Ishikawa (cell line): ENCODE measurements at regions not wholly inside any gene's neighbourhood (a gene's known extent, or its start where the extent isn't known, plus 50 kb on each side); places are given as distances from the start of the nearest gene placed in this dataset.

ENCODE experiments used
- CEBPB ChIP-seq: IDR thresholded peaks from 2 replicates; pipeline ENCODE4 v1.6.1; 2012
- CREB1 ChIP-seq: IDR thresholded peaks from 2 replicates; pipeline ENCODE4 v1.6.1; 2012; ENCODE audit warnings: low read depth
- EGR1 ChIP-seq: IDR thresholded peaks from 2 replicates; pipeline ENCODE4 v1.6.1; 2012
- EP300 ChIP-seq: IDR thresholded peaks from 2 replicates; pipeline ENCODE4 v1.6.1; 2012; ENCODE audit warnings: borderline replicate concordance
- FOXM1 ChIP-seq: IDR thresholded peaks from 2 replicates; pipeline ENCODE4 v1.6.1; 2012; ENCODE audit warnings: low read depth, borderline replicate concordance
- NFIC ChIP-seq: IDR thresholded peaks from 2 replicates; pipeline ENCODE4 v1.6.1; 2012
- RAD21 ChIP-seq: IDR thresholded peaks from 2 replicates; pipeline ENCODE4 v1.6.1; 2012; ENCODE audit warnings: low read depth
- TAF1 ChIP-seq: IDR thresholded peaks from 2 replicates; pipeline ENCODE4 v1.6.1; 2012; ENCODE audit warnings: low read depth, mild to moderate bottlenecking
- TCF12 ChIP-seq: IDR thresholded peaks from 2 replicates; pipeline ENCODE4 v1.6.1; 2012; ENCODE audit warnings: low read depth
- TEAD4 ChIP-seq: IDR thresholded peaks from 2 replicates; pipeline ENCODE4 v1.6.1; 2012
- USF1 ChIP-seq: IDR thresholded peaks from 2 replicates; pipeline ENCODE4 v1.6.1; 2012
- YY1 ChIP-seq: IDR thresholded peaks from 2 replicates; pipeline ENCODE4 v1.6.1; 2012; ENCODE audit warnings: low read depth
- ZBTB7A ChIP-seq: IDR thresholded peaks from 2 replicates; pipeline ENCODE4 v1.6.1; 2012; ENCODE audit warnings: low read depth
- TF ChIP-seq, protein P1 (sequence below): IDR thresholded peaks from 2 replicates; pipeline ENCODE4 v1.6.1; 2012; ENCODE audit warnings: low read depth, mild to moderate bottlenecking
- TF ChIP-seq, protein P2 (sequence below): IDR thresholded peaks from 2 replicates; pipeline ENCODE4 v1.6.1; 2012

GRCh38 chr5:40436535-40437237 lies 243.0 kb upstream of the PTGER4 start:
- TF ChIP-seq EP300 (no peak), USF1 (no peak), FOXM1 (no peak)
- TF ChIP-seq, protein P1, sequence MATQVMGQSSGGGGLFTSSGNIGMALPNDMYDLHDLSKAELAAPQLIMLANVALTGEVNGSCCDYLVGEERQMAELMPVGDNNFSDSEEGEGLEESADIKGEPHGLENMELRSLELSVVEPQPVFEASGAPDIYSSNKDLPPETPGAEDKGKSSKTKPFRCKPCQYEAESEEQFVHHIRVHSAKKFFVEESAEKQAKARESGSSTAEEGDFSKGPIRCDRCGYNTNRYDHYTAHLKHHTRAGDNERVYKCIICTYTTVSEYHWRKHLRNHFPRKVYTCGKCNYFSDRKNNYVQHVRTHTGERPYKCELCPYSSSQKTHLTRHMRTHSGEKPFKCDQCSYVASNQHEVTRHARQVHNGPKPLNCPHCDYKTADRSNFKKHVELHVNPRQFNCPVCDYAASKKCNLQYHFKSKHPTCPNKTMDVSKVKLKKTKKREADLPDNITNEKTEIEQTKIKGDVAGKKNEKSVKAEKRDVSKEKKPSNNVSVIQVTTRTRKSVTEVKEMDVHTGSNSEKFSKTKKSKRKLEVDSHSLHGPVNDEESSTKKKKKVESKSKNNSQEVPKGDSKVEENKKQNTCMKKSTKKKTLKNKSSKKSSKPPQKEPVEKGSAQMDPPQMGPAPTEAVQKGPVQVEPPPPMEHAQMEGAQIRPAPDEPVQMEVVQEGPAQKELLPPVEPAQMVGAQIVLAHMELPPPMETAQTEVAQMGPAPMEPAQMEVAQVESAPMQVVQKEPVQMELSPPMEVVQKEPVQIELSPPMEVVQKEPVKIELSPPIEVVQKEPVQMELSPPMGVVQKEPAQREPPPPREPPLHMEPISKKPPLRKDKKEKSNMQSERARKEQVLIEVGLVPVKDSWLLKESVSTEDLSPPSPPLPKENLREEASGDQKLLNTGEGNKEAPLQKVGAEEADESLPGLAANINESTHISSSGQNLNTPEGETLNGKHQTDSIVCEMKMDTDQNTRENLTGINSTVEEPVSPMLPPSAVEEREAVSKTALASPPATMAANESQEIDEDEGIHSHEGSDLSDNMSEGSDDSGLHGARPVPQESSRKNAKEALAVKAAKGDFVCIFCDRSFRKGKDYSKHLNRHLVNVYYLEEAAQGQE: no peak

GRCh38 chr5:40432836-40433235 lies 246.9 kb upstream of the PTGER4 start:
- TF ChIP-seq CREB1 (no peak), YY1 (no peak)

DNA sequence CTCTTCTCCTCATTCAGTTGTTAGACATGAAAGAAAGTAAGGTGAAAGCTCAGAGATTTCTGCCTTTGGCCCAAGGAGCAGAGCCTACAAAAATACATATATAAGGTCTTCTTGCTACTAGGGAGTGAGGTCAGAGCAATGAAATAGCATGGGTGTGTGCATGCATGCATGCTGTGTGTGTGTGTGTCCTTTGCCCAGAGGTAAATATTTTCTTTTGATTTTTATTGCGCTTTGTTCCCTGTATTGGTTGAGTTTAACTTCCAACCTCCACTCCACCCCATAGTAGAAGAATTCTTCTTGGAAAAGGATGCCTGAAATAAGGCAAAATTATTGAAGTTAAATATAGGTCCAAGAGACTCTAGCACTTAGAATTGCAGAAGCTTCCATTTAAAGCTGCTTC lies 248.0 kb upstream of the PTGER4 start:
- TF ChIP-seq, protein P2, sequence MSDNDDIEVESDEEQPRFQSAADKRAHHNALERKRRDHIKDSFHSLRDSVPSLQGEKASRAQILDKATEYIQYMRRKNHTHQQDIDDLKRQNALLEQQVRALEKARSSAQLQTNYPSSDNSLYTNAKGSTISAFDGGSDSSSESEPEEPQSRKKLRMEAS: no peak
- TF ChIP-seq CREB1: no peak
- TF ChIP-seq RAD21: no peak
- TF ChIP-seq USF1: no peak
- no peak for TF ChIP-seq ZBTB7A
- TF ChIP-seq, protein P1: no peak
- no peak for TF ChIP-seq TCF12
- no peak for TF ChIP-seq YY1
- no peak for TF ChIP-seq TEAD4

GRCh38 chr5:40430101-40430710 lies 249.5 kb upstream of the PTGER4 start:
- TF ChIP-seq EP300 (no peak), USF1 (no peak), TAF1 (no peak), CEBPB (no peak)

GRCh38 chr5:40429258-40430100 lies 250.2 kb upstream of the PTGER4 start:
- TF ChIP-seq ZBTB7A (no peak), TEAD4 (no peak), RAD21 (no peak), EP300 (no peak), USF1 (no peak), YY1 (no peak), CREB1 (no peak), TAF1 (no peak), NFIC (no peak), FOXM1 (no peak), TCF12 (no peak), EGR1 (no peak), CEBPB (no peak)
- TF ChIP-seq, protein P2: no peak
- TF ChIP-seq, protein P1: no peak
